A549 (cell line): ENCODE measurements at regions not wholly inside any gene's neighbourhood (a gene's known extent, or its start where the extent isn't known, plus 50 kb on each side); places are given as distances from the start of the nearest gene placed in this dataset.

Source experiments
- CTCF ChIP-seq: fragments of >200 bp; sonication (Bioruptor Twin); formaldehyde crosslinking; IDR thresholded peaks from 3 replicates; pipeline ENCODE4 v1.5.1; 2016
- E2F6 ChIP-seq: IDR thresholded peaks from 2 replicates; pipeline ENCODE4 v1.6.1; 2012; ENCODE audit warnings: low read depth, borderline replicate concordance
- ELK1 ChIP-seq: fragments of 150-350 bp; IDR thresholded peaks from 2 replicates; pipeline ENCODE4 v1.6.1; 2014; ENCODE audit warnings: low read depth, mild to moderate bottlenecking, low read length
- ESRRA ChIP-seq: fragments of 150-350 bp; IDR thresholded peaks from 2 replicates; pipeline ENCODE4 v1.6.1; 2014; ENCODE audit warnings: mild to moderate bottlenecking, low read length, borderline replicate concordance
- HMGXB4 ChIP-seq: fragments of 250-450 bp; sonication (Bioruptor Pico); IDR thresholded peaks from 2 replicates; pipeline ENCODE4 v1.5.0; 2021; ENCODE audit warnings: mild to moderate bottlenecking, moderate library complexity, borderline replicate concordance
- JUNB ChIP-seq: fragments of >200 bp; sonication (Bioruptor Twin); formaldehyde crosslinking; IDR thresholded peaks from 2 replicates; pipeline ENCODE4 v1.6.1; 2016
- MAX ChIP-seq: IDR thresholded peaks from 2 replicates; pipeline ENCODE4 v1.6.1; 2012
- POLR2A ChIP-seq: IDR thresholded peaks from 2 replicates; pipeline ENCODE4 v1.6.1; 2012; ENCODE audit warnings: mild to moderate bottlenecking, low read length
- TP53 ChIP-seq: fragments of 250-450 bp; sonication (Bioruptor Pico); IDR thresholded peaks from 2 replicates; pipeline ENCODE4 v1.5.0; 2021; ENCODE audit warnings: mild to moderate bottlenecking, moderate library complexity

GRCh38 chr6:164744301-164744700 lies 565.1 kb downstream of the C6orf118 start:
- no peak for TF ChIP-seq POLR2A
- no peak for TF ChIP-seq HMGXB4 (CRISPR knock-in tag)
- no peak for TF ChIP-seq TP53
- no peak for TF ChIP-seq CTCF
- TF ChIP-seq JUNB: no peak
- TF ChIP-seq ELK1: no peak
- no peak for TF ChIP-seq ESRRA
- no peak for TF ChIP-seq MAX
- TF ChIP-seq E2F6: no peak
